RWPE2 (cell line): ENCODE measurements at regions not wholly inside any gene's neighbourhood (a gene's known extent, or its start where the extent isn't known, plus 50 kb on each side); places are given as distances from the start of the nearest gene placed in this dataset.

ENCODE experiments used
- ATAC-seq: fragments of 200-7000 bp; cut with Tn5 transposase; 3 replicates; pipeline ENCODE4 v1.9.1; 2021; ENCODE audit warnings: low read depth
- DNase-seq: peaks from one replicate; pipeline ENCODE4 v3.0.0-alpha.2; 2020; ENCODE audit warnings: low spot score
- H3K27ac ChIP-seq: fragments of 450-650 bp; 2 replicates; pipeline ENCODE4 v1.5.1; 2017; ENCODE audit warnings: mild to moderate bottlenecking; ENCODE audit not compliant: poor library complexity, severe bottlenecking
- H3K27me3 ChIP-seq: fragments of 250-450 bp; sonication (Bioruptor Pico); 2 replicates; pipeline ENCODE4 v1.5.1; 2021; ENCODE audit warnings: mild to moderate bottlenecking, moderate library complexity; ENCODE audit not compliant: insufficient read depth, poor library complexity, severe bottlenecking
- H3K36me3 ChIP-seq: fragments of 250-450 bp; sonication (Bioruptor Pico); 2 replicates; pipeline ENCODE4 v1.5.1; 2020; ENCODE audit warnings: low read depth, mild to moderate bottlenecking, moderate library complexity
- H3K4me1 ChIP-seq: fragments of 250-450 bp; sonication (Bioruptor Pico); 2 replicates; pipeline ENCODE4 v1.5.1; 2021; ENCODE audit warnings: mild to moderate bottlenecking, moderate library complexity; ENCODE audit not compliant: insufficient read depth, poor library complexity, severe bottlenecking
- H3K4me3 ChIP-seq: fragments of 250-450 bp; sonication (Bioruptor Pico); 2 replicates; pipeline ENCODE4 v1.5.1; 2021; ENCODE audit warnings: mild to moderate bottlenecking, moderate library complexity; ENCODE audit not compliant: severe bottlenecking
- H3K9me3 ChIP-seq: fragments of 250-450 bp; sonication (Bioruptor Pico); 2 replicates; pipeline ENCODE4 v1.5.1; 2021; ENCODE audit warnings: mild to moderate bottlenecking, moderate library complexity; ENCODE audit not compliant: severe bottlenecking
- TF ChIP-seq, protein P1 (sequence below): fragments of 450-650 bp; IDR thresholded peaks from one replicate; pipeline ENCODE4 v1.5.1; 2017; ENCODE audit warnings: mild to moderate bottlenecking, moderate library complexity; ENCODE audit not compliant: poor library complexity, severe bottlenecking

DNA sequence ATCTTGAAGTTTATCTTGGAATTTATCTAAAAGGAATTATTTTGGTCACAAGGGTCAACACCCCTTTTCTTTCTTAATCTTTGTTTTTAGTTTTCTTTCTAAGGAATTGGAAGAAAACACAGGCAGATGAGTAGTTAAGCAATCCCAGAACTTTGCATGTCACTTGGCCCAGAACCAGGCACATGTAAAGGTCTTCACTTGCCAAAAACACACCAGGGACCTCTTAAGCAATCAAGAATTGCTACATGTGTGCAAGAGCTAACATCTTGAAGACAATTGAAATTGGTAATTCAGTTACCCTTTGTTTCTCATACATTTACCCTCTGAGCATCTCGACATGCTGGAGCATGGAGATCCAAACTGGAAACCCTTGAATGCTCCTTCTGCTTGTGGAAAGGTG, 114.2 kb downstream of the ZC3H11B start:
- no peaks in the 10 kb centered on the region for H3K27me3 ChIP-seq
- ATAC-seq = no peak
- no peak for DNase-seq
- H3K27ac ChIP-seq = no peak overlapping the region
- TF ChIP-seq, protein P1, sequence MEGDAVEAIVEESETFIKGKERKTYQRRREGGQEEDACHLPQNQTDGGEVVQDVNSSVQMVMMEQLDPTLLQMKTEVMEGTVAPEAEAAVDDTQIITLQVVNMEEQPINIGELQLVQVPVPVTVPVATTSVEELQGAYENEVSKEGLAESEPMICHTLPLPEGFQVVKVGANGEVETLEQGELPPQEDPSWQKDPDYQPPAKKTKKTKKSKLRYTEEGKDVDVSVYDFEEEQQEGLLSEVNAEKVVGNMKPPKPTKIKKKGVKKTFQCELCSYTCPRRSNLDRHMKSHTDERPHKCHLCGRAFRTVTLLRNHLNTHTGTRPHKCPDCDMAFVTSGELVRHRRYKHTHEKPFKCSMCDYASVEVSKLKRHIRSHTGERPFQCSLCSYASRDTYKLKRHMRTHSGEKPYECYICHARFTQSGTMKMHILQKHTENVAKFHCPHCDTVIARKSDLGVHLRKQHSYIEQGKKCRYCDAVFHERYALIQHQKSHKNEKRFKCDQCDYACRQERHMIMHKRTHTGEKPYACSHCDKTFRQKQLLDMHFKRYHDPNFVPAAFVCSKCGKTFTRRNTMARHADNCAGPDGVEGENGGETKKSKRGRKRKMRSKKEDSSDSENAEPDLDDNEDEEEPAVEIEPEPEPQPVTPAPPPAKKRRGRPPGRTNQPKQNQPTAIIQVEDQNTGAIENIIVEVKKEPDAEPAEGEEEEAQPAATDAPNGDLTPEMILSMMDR = no peak
- no peaks in the 10 kb centered on the region for H3K9me3 ChIP-seq
- H3K4me3 ChIP-seq = no peak overlapping the region
- H3K36me3 ChIP-seq = no peaks in the 10 kb centered on the region
- H3K4me1 ChIP-seq = no peaks in the 10 kb centered on the region

DNA sequence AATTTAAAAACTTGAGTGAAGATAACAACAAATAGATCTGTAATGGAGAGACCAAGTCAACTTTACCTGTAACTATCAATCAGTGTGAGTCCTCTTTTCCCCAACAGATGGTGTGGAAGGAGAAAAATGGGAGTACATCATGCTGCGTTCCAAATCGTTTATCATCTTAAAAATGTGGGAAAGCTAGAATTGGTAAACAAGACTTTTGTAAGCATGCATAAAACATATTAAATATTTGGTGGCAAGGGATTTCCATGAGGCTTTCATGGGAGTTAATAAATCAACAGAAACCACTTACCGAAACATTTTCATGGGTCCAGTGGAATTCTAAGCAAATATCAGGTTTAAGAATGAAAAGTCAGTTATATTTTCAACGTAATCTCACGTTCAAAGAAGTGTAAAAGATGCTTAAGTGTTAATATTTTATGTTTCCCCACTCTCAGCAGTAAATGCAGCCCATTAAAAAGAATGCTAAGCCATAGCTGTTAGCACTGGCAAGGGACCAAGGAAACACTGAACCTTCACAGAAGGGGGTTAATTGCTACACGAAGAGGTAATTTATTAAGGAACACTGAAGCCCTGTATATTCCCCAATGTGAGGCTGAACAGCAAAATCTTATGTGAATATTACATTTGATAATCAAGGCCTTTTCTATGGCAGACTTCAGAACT, 117.0 kb downstream of the ZC3H11B start:
- Histone ChIP-seq H3K36me3 (no peaks in the 10 kb centered on the region), H3K27ac (no peak overlapping the region), H3K4me3 (no peak overlapping the region), H3K9me3 (no peaks in the 10 kb centered on the region), H3K4me1 (no peaks in the 10 kb centered on the region), H3K27me3 (no peaks in the 10 kb centered on the region)
- no peak for DNase-seq
- TF ChIP-seq, protein P1 = no peak
- ATAC-seq = no peak

DNA sequence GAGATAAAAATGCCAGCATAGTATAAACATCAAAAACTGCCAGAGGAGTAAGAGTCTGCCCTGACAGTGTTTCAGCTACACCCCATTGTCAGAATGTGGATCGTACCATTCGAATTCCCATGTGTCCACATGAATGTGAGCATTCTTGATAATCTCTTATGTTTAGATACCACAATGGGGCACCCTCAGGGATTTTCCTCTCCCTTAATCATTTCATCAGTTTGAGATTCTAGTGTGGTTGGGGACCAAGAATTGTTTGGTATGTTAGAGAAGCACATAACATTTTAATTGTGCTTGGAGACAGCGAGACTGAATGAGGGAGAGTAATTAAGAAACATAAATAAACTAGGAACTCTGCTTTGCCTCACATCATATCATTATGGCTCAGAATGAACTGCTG, 120.2 kb downstream of the ZC3H11B start:
- no peaks in the 10 kb centered on the region for H3K9me3 ChIP-seq
- no peak for ATAC-seq
- H3K4me3 ChIP-seq = no peak overlapping the region
- no peaks in the 10 kb centered on the region for H3K27me3 ChIP-seq
- H3K36me3 ChIP-seq = no peaks in the 10 kb centered on the region
- TF ChIP-seq, protein P1 = no peak
- no peak for DNase-seq
- no peaks in the 10 kb centered on the region for H3K4me1 ChIP-seq
- no peak overlapping the region for H3K27ac ChIP-seq

DNA sequence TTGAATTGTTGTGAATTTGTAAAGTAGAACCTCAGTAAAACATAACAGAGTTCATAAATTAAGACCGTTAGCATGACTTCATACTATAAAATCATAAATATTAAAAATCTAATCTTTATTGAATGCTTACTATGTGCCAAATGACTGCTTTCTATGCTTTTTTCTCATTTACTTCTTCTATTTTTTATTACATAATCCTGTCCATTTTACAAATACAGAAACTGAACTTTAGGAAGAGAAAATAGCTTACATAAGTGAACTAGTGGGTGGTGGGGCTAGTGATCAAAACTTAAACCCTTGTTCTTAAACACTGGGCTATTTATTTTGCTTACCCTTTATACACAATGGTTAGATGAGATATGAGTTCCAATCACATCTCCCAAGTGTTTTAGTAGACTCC, 122.3 kb downstream of the ZC3H11B start:
- no peak for DNase-seq
- Histone ChIP-seq H3K36me3 (no peaks in the 10 kb centered on the region), H3K4me1 (no peaks in the 10 kb centered on the region), H3K4me3 (no peak overlapping the region), H3K27ac (no peak overlapping the region), H3K27me3 (no peaks in the 10 kb centered on the region), H3K9me3 (no peaks in the 10 kb centered on the region)
- ATAC-seq = no peak
- TF ChIP-seq, protein P1 = no peak

DNA sequence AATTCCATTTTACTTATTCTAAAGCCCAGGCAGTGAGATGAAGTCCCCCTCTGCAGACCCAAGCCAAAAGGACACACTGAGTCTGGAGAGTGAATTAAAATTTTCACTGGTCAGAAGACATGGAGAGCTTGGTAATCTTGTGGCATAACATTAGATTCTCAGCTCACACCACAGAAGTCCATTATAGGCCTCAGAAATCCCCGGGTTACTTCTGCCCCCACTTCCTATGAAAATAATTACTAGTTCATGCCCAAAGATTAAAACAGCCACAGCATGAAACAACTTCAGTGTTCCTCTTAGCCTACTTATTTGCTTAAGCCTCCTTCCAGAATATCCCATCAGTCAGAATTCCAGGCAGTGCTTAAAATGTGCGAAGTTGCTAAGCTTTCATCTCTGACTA, 123.3 kb downstream of the ZC3H11B start:
- TF ChIP-seq, protein P1 = no peak
- no peak overlapping the region for H3K27ac ChIP-seq
- H3K4me3 ChIP-seq = no peak overlapping the region
- ATAC-seq (no peak), DNase-seq (no peak)
- H3K9me3 ChIP-seq = no peaks in the 10 kb centered on the region
- no peaks in the 10 kb centered on the region for H3K36me3 ChIP-seq
- H3K27me3 ChIP-seq = no peaks in the 10 kb centered on the region
- no peaks in the 10 kb centered on the region for H3K4me1 ChIP-seq
